Embryonic facial prominence (tissue), 1 donor: ENCODE measurements at regions not wholly inside any gene's neighbourhood (a gene's known extent, or its start where the extent isn't known, plus 50 kb on each side); places are given as distances from the start of the nearest gene placed in this dataset.
A peak's percentile ranks its signal among the peaks of the same experiment; 100 is the strongest.

Source experiments
- DNase-seq: peaks from one replicate; pipeline ENCODE4 v3.0.0-alpha.2; 2016; ENCODE audit errors: extremely low spot score

- no peak for DNase-seq
Observed at GRCh38 chr10:29757551-29758297, 123.0 kb upstream of the SVIL start.

GRCh38 chr10:29756451-29756850 is 121.7 kb upstream of the SVIL start:
- no peak for DNase-seq

- DNase-seq: no peak
Observed at GRCh38 chr10:29753283-29753682, 118.5 kb upstream of the SVIL start.

GRCh38 chr10:29751684-29752083 is 116.9 kb upstream of the SVIL start:
- DNase-seq: no peak

- no peak for DNase-seq
Observed at GRCh38 chr10:29751240-29751639, 116.5 kb upstream of the SVIL start.

- DNase-seq: no peak
Observed at GRCh38 chr10:29749150-29749549, 114.4 kb upstream of the SVIL start.

- no peak for DNase-seq
Observed at GRCh38 chr10:29748109-29748650, 113.4 kb upstream of the SVIL start.

GRCh38 chr10:29746080-29746797 is 111.5 kb upstream of the SVIL start:
- no peak for DNase-seq

GRCh38 chr10:29740981-29741545 is 106.3 kb upstream of the SVIL start:
- no peak for DNase-seq

- DNase-seq: no peak
Observed at GRCh38 chr10:29738341-29738740, 103.6 kb upstream of the SVIL start.

GRCh38 chr10:29737074-29737593 is 102.4 kb upstream of the SVIL start:
- DNase-seq: no peak

GRCh38 chr10:29736366-29737073 is 101.7 kb upstream of the SVIL start:
- DNase-seq: no peak

- peak; percentile 56 for DNase-seq
Observed at GRCh38 chr10:29735628-29736365, 101.0 kb upstream of the SVIL start.

- DNase-seq: no peak
Observed at GRCh38 chr10:29734962-29735627, 100.3 kb upstream of the SVIL start.

GRCh38 chr10:29734640-29734961 is 99.8 kb upstream of the SVIL start:
- DNase-seq: no peak

GRCh38 chr10:29733323-29733722 is 98.6 kb upstream of the SVIL start:
- DNase-seq: no peak

GRCh38 chr10:29732918-29733317 is 98.1 kb upstream of the SVIL start:
- DNase-seq: no peak

GRCh38 chr10:29731760-29732159 is 97.0 kb upstream of the SVIL start:
- DNase-seq: no peak

- DNase-seq: no peak
Observed at GRCh38 chr10:29730969-29731368, 96.2 kb upstream of the SVIL start.

GRCh38 chr10:29730458-29730857 is 95.7 kb upstream of the SVIL start:
- DNase-seq: no peak

GRCh38 chr10:29728541-29729049 is 93.8 kb upstream of the SVIL start:
- DNase-seq: no peak
